B cell (primary cell): ENCODE measurements at regions not wholly inside any gene's neighbourhood (a gene's known extent, or its start where the extent isn't known, plus 50 kb on each side); places are given as distances from the start of the nearest gene placed in this dataset.

Experiments
- ATAC-seq: fragments of 200-7000 bp; cut with Tn5 transposase; one replicate; pipeline ENCODE4 v1.10.0; 2021; ENCODE audit warnings: low read depth, mild to moderate bottlenecking, moderate number of reproducible peaks, moderate library complexity
- CTCF ChIA-PET: fragments of 350-600 bp; sonication (Branson Sonifier 250); formaldehyde crosslinking; loops from one replicate; lab custom pipeline; 2021; ENCODE audit warnings: antibody characterized with exemption, inconsistent platforms; lab: Charles Lee
- POLR2A ChIA-PET: fragments of 350-600 bp; sonication (Branson Sonifier 250); formaldehyde crosslinking; loops from one replicate; lab custom pipeline; 2021; ENCODE audit warnings: antibody characterized with exemption; lab: Charles Lee
- DNase-seq: peaks from one replicate; pipeline ENCODE4 v3.0.0; 2013
- H2AFZ ChIP-seq: 2 replicates; pipeline ENCODE4 v1.6.1; 2012; ENCODE audit warnings: mild to moderate bottlenecking, low read depth, low read length; ENCODE audit not compliant: insufficient read depth, poor library complexity, severe bottlenecking
- H3K27ac ChIP-seq, 2 donors: 1 replicate in 1 of 2; 2 replicates in 1 of 2; pipeline ENCODE4 v1.5.1; 2012 to 2013; ENCODE audit warnings: low read length in 2 of 2, mild to moderate bottlenecking in 2 of 2, moderate library complexity in 1 of 2
- H3K27me3 ChIP-seq, 4 experiments: fragments of 200-600 bp in 1 of 4; sonication (generic) in 1 of 4; replicated peaks in 1 of 4; 1 replicate in 2 of 4; 2 replicates in 2 of 4; pipeline versions ENCODE4 v1.6.1 to v1.7.0; 2013 to 2016; ENCODE audit warnings: low read length in 3 of 4, mild to moderate bottlenecking in 2 of 4, mixed read lengths in 1 of 4, moderate library complexity in 1 of 4; ENCODE audit not compliant: insufficient read depth in 4 of 4, control insufficient read depth in 3 of 4; ENCODE audit errors: control extremely low read depth in 1 of 4
- H3K36me3 ChIP-seq, 2 experiments: replicated peaks in 1 of 2; 1 replicate in 1 of 2; 2 replicates in 1 of 2; pipeline versions ENCODE4 v1.6.1 to v1.7.1; 2013; ENCODE audit warnings: low read length in 1 of 2; ENCODE audit not compliant: insufficient read depth in 2 of 2, control insufficient read depth in 1 of 2; ENCODE audit errors: control extremely low read depth in 1 of 2, extremely low read depth in 1 of 2
- H3K4me1 ChIP-seq, 2 donors: fragments of 200-600 bp in 1 of 2; sonication (generic) in 1 of 2; 1 replicate in 1 of 2; 2 replicates in 1 of 2; pipeline versions ENCODE4 v1.5.1 to v1.6.1; 2013 to 2017; ENCODE audit warnings: low read length in 2 of 2; ENCODE audit not compliant: control insufficient read depth in 2 of 2, insufficient read depth in 2 of 2
- H3K4me2 ChIP-seq: replicated peaks from 2 replicates; pipeline ENCODE3; 2012; ENCODE audit warnings: mild to moderate bottlenecking, low read depth, low read length; ENCODE audit not compliant: poor library complexity, severe bottlenecking
- H3K4me3 ChIP-seq, 5 experiments: fragments of 200-600 bp in 1 of 5; sonication (generic) in 1 of 5; 1 replicate in 3 of 5; 2 replicates in 2 of 5; pipeline versions ENCODE4 v1.5.1 to v1.7.0; 2011 to 2016; ENCODE audit warnings: low read length in 4 of 5, mild to moderate bottlenecking in 4 of 5, low read depth in 2 of 5, control low read depth in 1 of 5, moderate library complexity in 1 of 5; ENCODE audit not compliant: insufficient read depth in 1 of 5; ENCODE audit errors: control extremely low read depth in 1 of 5, extremely low read depth in 1 of 5
- H3K79me2 ChIP-seq: fragments of 200-600 bp; sonication (generic); one replicate; pipeline ENCODE4 v1.6.0; 2016; ENCODE audit warnings: low read length; ENCODE audit not compliant: control insufficient read depth, insufficient read depth
- H3K9ac ChIP-seq: fragments of 200-600 bp; sonication (generic); 2 replicates; pipeline ENCODE4 v1.6.1; 2017; ENCODE audit warnings: mild to moderate bottlenecking, low read length, moderate library complexity
- H3K9me3 ChIP-seq, 3 donors: one replicate each; pipeline versions ENCODE4 v1.6.1 to v1.7.1; 2013; ENCODE audit warnings: low read length in 2 of 3; ENCODE audit not compliant: control insufficient read depth in 2 of 3, insufficient read depth in 1 of 3; ENCODE audit errors: control extremely low read depth in 1 of 3
- H4K20me1 ChIP-seq: 2 replicates; pipeline ENCODE4 v1.6.0; 2012; ENCODE audit warnings: mild to moderate bottlenecking, low read length; ENCODE audit not compliant: insufficient read depth, control insufficient read depth, poor library complexity, severe bottlenecking
- H3K27ac Mint-ChIP-seq: one replicate; pipeline ENCODE4 v1.8.0; 2021; ENCODE audit warnings: mixed read lengths
- H3K27me3 Mint-ChIP-seq: one replicate; pipeline ENCODE4 v1.8.0; 2021; ENCODE audit warnings: mixed read lengths
- H3K4me1 Mint-ChIP-seq: one replicate; pipeline ENCODE4 v1.8.0; 2021; ENCODE audit warnings: mixed read lengths
- H3K4me3 Mint-ChIP-seq: one replicate; pipeline ENCODE4 v1.8.0; 2021; ENCODE audit warnings: mixed read lengths
- H3K9me3 Mint-ChIP-seq: one replicate; pipeline ENCODE4 v1.8.0; 2022; ENCODE audit warnings: mixed read lengths; ENCODE audit not compliant: insufficient read depth
- EZH2 ChIP-seq: IDR thresholded peaks from 2 replicates; pipeline ENCODE4 v1.6.1; 2012; ENCODE audit warnings: borderline replicate concordance, low read depth, mild to moderate bottlenecking, moderate library complexity, low read length; ENCODE audit not compliant: insufficient read depth, poor library complexity, severe bottlenecking
- intact Hi-C: fragments of 100-400 bp; cut with micrococcal nuclease; formaldehyde crosslinking; loops from one replicate; pipeline ENCODE4 v1.10.0; 2022
- TF ChIP-seq, protein P1 (sequence below): fragments of 200-600 bp; IDR thresholded peaks from one replicate; pipeline ENCODE4 v1.8.0; 2022; ENCODE audit warnings: antibody characterized with exemption, mild to moderate bottlenecking

DNA sequence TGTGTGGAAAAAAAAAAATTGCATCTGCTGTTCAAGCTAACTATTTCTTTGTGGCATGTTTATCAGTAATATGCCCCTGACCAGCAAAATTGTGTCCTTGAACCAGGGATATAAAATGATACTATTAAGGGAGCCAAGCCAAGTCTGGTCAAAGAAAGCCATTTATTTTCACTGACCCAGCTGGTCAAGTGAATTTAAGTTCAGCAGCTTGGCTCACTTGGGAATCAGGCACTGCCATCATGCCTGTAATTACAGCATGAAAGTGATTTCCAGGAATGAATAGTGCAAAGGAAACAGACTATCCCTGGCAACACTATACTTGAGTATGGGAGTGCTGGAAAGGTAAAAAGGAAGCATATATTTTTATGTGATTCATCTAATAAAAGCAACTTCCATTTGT is 934.6 kb upstream of the CDH8 start:
- no peak overlapping the region for H3K27ac ChIP-seq
- no peak overlapping the region for H3K4me3 Mint-ChIP-seq
- CTCF ChIA-PET = no interaction called here
- H3K36me3 ChIP-seq = no peaks in the 10 kb centered on the region
- DNase-seq (no peak), ATAC-seq (no peak)
- no peaks in the 10 kb centered on the region for H3K4me1 ChIP-seq
- intact Hi-C loops = no loop called here
- no peak overlapping the region for H2AFZ ChIP-seq
- H3K9me3 Mint-ChIP-seq = peaks cover 3% of the 10 kb centered on the region
- no peaks in the 10 kb centered on the region for H3K9me3 ChIP-seq
- no peaks in the 10 kb centered on the region for H3K79me2 ChIP-seq
- H3K9ac ChIP-seq = no peak overlapping the region
- H3K4me2 ChIP-seq = no peak overlapping the region
- H3K27me3 ChIP-seq = no peaks in the 10 kb centered on the region
- H4K20me1 ChIP-seq = no peaks in the 10 kb centered on the region
- H3K4me1 Mint-ChIP-seq = no peaks in the 10 kb centered on the region
- POLR2A ChIA-PET = no interaction called here
- no peak overlapping the region for H3K4me3 ChIP-seq
- no peak overlapping the region for H3K27ac Mint-ChIP-seq
- TF ChIP-seq, protein P1, sequence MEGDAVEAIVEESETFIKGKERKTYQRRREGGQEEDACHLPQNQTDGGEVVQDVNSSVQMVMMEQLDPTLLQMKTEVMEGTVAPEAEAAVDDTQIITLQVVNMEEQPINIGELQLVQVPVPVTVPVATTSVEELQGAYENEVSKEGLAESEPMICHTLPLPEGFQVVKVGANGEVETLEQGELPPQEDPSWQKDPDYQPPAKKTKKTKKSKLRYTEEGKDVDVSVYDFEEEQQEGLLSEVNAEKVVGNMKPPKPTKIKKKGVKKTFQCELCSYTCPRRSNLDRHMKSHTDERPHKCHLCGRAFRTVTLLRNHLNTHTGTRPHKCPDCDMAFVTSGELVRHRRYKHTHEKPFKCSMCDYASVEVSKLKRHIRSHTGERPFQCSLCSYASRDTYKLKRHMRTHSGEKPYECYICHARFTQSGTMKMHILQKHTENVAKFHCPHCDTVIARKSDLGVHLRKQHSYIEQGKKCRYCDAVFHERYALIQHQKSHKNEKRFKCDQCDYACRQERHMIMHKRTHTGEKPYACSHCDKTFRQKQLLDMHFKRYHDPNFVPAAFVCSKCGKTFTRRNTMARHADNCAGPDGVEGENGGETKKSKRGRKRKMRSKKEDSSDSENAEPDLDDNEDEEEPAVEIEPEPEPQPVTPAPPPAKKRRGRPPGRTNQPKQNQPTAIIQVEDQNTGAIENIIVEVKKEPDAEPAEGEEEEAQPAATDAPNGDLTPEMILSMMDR = no peak
- no peak for TF ChIP-seq EZH2
- no peaks in the 10 kb centered on the region for H3K27me3 Mint-ChIP-seq

DNA sequence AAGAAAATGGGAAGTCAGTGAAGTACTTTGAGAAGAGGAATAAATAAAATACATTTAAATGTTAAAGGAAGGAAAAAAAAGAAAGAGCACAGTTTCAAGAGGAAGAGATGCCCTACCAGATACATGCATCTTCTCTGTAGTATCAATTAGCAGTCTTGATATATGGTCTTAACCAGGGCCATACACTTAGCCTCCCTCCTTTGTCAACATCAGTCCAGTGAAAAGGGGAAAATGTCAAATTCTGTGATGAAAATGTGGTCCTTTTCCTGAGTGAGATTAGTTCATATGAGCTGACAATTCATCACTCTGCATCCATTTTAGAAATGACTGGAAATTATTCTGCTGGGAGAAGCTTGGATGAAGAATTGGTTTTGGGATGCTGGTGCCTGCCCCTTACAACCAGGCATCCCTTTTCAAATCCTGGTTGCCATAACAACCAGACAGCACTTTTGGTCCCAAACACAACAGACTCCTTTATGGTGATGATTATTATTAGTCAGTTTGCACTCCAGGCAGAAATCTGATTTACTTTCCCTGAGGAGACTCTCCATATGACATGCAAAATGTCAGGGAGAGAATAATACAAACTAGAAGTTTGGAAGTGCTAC is 933.6 kb upstream of the CDH8 start:
- no peaks in the 10 kb centered on the region for H3K27me3 Mint-ChIP-seq
- Histone ChIP-seq H3K9ac (no peak overlapping the region), H3K4me3 (no peak overlapping the region), H3K27ac (no peak overlapping the region), H4K20me1 (no peaks in the 10 kb centered on the region), H3K4me1 (no peaks in the 10 kb centered on the region), H3K9me3 (no peaks in the 10 kb centered on the region), H2AFZ (no peak overlapping the region), H3K27me3 (no peaks in the 10 kb centered on the region), H3K79me2 (no peaks in the 10 kb centered on the region), H3K4me2 (no peak overlapping the region), H3K36me3 (no peaks in the 10 kb centered on the region)
- H3K27ac Mint-ChIP-seq = no peak overlapping the region
- no peaks in the 10 kb centered on the region for H3K4me1 Mint-ChIP-seq
- no peak for DNase-seq
- no peaks in the 10 kb centered on the region for H3K9me3 Mint-ChIP-seq
- CTCF ChIA-PET = no interaction called here
- H3K4me3 Mint-ChIP-seq = no peak overlapping the region
- ATAC-seq = no peak
- POLR2A ChIA-PET = no interaction called here
- TF ChIP-seq, protein P1 = no peak
- TF ChIP-seq EZH2 = no peak
- intact Hi-C loops = no loop called here
